H1 (cell line): ENCODE measurements at regions not wholly inside any gene's neighbourhood (a gene's known extent, or its start where the extent isn't known, plus 50 kb on each side); places are given as distances from the start of the nearest gene placed in this dataset.
A peak's percentile ranks its signal among the peaks of the same experiment; 100 is the strongest.

Source experiments
- CTCF ChIA-PET: fragments of 300-600 bp; sonication (Branson Sonifier 250); formaldehyde crosslinking; loops from one replicate; lab custom pipeline; 2021; ENCODE audit not compliant: partially characterized antibody; lab: Charles Lee
- POLR2A ChIA-PET: fragments of 300-600 bp; sonication (Branson Sonifier 250); formaldehyde crosslinking; loops from one replicate; lab custom pipeline; 2021; ENCODE audit warnings: inconsistent platforms; ENCODE audit not compliant: partially characterized antibody; lab: Charles Lee
- DNase-seq, 2 experiments: peaks; one replicate each; pipeline versions ENCODE4 v3.0.0 to v3.0.0-alpha.2; 2010 to 2022; ENCODE audit warnings: low spot score in 2 of 2, low read depth in 1 of 2, mixed read lengths in 1 of 2
- FAIRE-seq: peaks from 2 replicates; lab custom pipeline; 2011; peaks lifted over from hg19 to GRCh38; lab: Jason Lieb, UNC
- H2AFZ ChIP-seq: 2 replicates; pipeline ENCODE4 v1.8.1; 2012; ENCODE audit warnings: low read length, inconsistent platforms
- H2AK5ac ChIP-seq: 2 replicates; pipeline ENCODE4 v1.6.1; 2013; ENCODE audit warnings: low read depth, low read length
- H2BK120ac ChIP-seq: replicated peaks from 2 replicates; pipeline ENCODE3; 2013; ENCODE audit warnings: low read depth, low read length, inconsistent platforms
- H2BK12ac ChIP-seq: 2 replicates; pipeline ENCODE4 v1.6.1; 2013; ENCODE audit warnings: low read depth, low read length
- H2BK15ac ChIP-seq: 2 replicates; pipeline ENCODE4 v1.6.1; 2013; ENCODE audit warnings: low read length
- H2BK20ac ChIP-seq: 2 replicates; pipeline ENCODE4 v1.6.1; 2013; ENCODE audit warnings: low read length
- H2BK5ac ChIP-seq: 2 replicates; pipeline ENCODE4 v1.6.1; 2013; ENCODE audit warnings: low read depth, low read length
- H3K14ac ChIP-seq: 2 replicates; pipeline ENCODE4 v1.6.1; 2013; ENCODE audit warnings: inconsistent platforms; ENCODE audit not compliant: insufficient read length
- H3K18ac ChIP-seq: 2 replicates; pipeline ENCODE4 v1.6.1; 2013; ENCODE audit warnings: low read length; ENCODE audit errors: extremely low read depth
- H3K23ac ChIP-seq: 2 replicates; pipeline ENCODE4 v1.6.1; 2013; ENCODE audit warnings: inconsistent platforms; ENCODE audit not compliant: insufficient read length
- H3K23me2 ChIP-seq: 2 replicates; pipeline ENCODE4 v1.6.1; 2013; ENCODE audit warnings: low read depth, low read length
- H3K27ac ChIP-seq: 2 replicates; pipeline ENCODE4 v1.6.1; 2011; ENCODE audit warnings: low read depth, low read length, inconsistent platforms
- H3K27me3 ChIP-seq, 4 experiments: replicated peaks in 1 of 4; 1 replicate in 1 of 4; 2 replicates in 3 of 4; pipeline versions ENCODE4 v1.6.1 to v1.8.1; 2011 to 2013; ENCODE audit warnings: low read length in 3 of 4, mild to moderate bottlenecking in 3 of 4, inconsistent platforms in 2 of 4, mixed read lengths in 2 of 4, moderate library complexity in 1 of 4; ENCODE audit not compliant: control insufficient read depth in 3 of 4, insufficient read depth in 3 of 4; ENCODE audit errors: extremely low read depth in 1 of 4
- H3K36me3 ChIP-seq, 4 experiments: 2 replicates each; pipeline versions ENCODE4 v1.6.1 to v1.8.1; 2011 to 2013; ENCODE audit warnings: mild to moderate bottlenecking in 4 of 4, low read length in 3 of 4, moderate library complexity in 2 of 4, control low read depth in 1 of 4, inconsistent platforms in 1 of 4; ENCODE audit not compliant: insufficient read depth in 4 of 4, control insufficient read depth in 2 of 4
- H3K4ac ChIP-seq: replicated peaks from 2 replicates; pipeline ENCODE3; 2013; ENCODE audit warnings: low read length, low read depth, mixed read lengths, inconsistent platforms; ENCODE audit not compliant: insufficient read length
- H3K4me1 ChIP-seq, 4 experiments: replicated peaks in 1 of 4; 1 replicate in 1 of 4; 2 replicates in 3 of 4; pipeline versions ENCODE4 v1.6.1 to v1.8.1; 2011 to 2013; ENCODE audit warnings: low read length in 3 of 4, inconsistent platforms in 2 of 4, mixed read lengths in 1 of 4; ENCODE audit not compliant: insufficient read depth in 4 of 4, control insufficient read depth in 3 of 4
- H3K4me2 ChIP-seq, 2 experiments: 2 replicates each; pipeline versions ENCODE4 v1.6.1 to v1.8.1; 2011 to 2013; ENCODE audit warnings: low read depth in 2 of 2, low read length in 2 of 2, control low read depth in 1 of 2, inconsistent platforms in 1 of 2, mild to moderate bottlenecking in 1 of 2; ENCODE audit not compliant: insufficient read depth in 1 of 2
- H3K4me3 ChIP-seq, 4 experiments: fragments of 200-600, 300-600 bp in 1 of 4; sonication (generic), shearing (Covaris generic), sonication (Bioruptor Twin) in 1 of 4; 2 replicates each; pipeline versions ENCODE4 v1.5.1 to v1.8.1; 2011 to 2016; ENCODE audit warnings: low read length in 4 of 4, low read depth in 3 of 4, control low read depth in 2 of 4, inconsistent platforms in 2 of 4, mild to moderate bottlenecking in 2 of 4, mixed read lengths in 1 of 4, moderate library complexity in 1 of 4; ENCODE audit not compliant: insufficient read depth in 2 of 4; ENCODE audit errors: extremely low read depth in 1 of 4
- H3K56ac ChIP-seq: replicated peaks from 2 replicates; pipeline ENCODE3; 2013; ENCODE audit warnings: low read depth, mild to moderate bottlenecking, mixed read lengths, low read length, inconsistent platforms; ENCODE audit not compliant: insufficient read length
- H3K79me1 ChIP-seq: 2 replicates; pipeline ENCODE4 v1.6.1; 2013; ENCODE audit warnings: low read depth, low read length, control low read depth
- H3K79me2 ChIP-seq, 2 experiments: 2 replicates each; pipeline versions ENCODE4 v1.6.1 to v1.8.1; 2012 to 2013; ENCODE audit warnings: low read length in 2 of 2, mild to moderate bottlenecking in 2 of 2, inconsistent platforms in 1 of 2; ENCODE audit not compliant: insufficient read depth in 2 of 2, control insufficient read depth in 1 of 2
- H3K9ac ChIP-seq, 4 experiments: replicated peaks in 1 of 4; 1 replicate in 1 of 4; 2 replicates in 3 of 4; pipeline versions ENCODE4 v1.6.1 to v1.8.1; 2011 to 2013; ENCODE audit warnings: low read depth in 3 of 4, low read length in 3 of 4, control low read depth in 2 of 4, mild to moderate bottlenecking in 2 of 4, moderate library complexity in 2 of 4, inconsistent platforms in 1 of 4; ENCODE audit errors: extremely low read depth in 1 of 4
- H3K9me3 ChIP-seq, 2 experiments: 2 replicates each; pipeline versions ENCODE4 v1.6.1 to v1.8.1; 2012 to 2013; ENCODE audit warnings: mild to moderate bottlenecking in 2 of 2, moderate library complexity in 2 of 2, control low read depth in 1 of 2, inconsistent platforms in 1 of 2, low read depth in 1 of 2, low read length in 1 of 2, mixed read lengths in 1 of 2; ENCODE audit not compliant: insufficient read depth in 2 of 2
- H4K20me1 ChIP-seq, 2 experiments: replicated peaks in 1 of 2; 2 replicates each; pipeline versions ENCODE3 to v1.8.1; 2011 to 2013; ENCODE audit warnings: inconsistent platforms in 2 of 2, low read length in 2 of 2, mild to moderate bottlenecking in 1 of 2; ENCODE audit not compliant: insufficient read depth in 2 of 2, control insufficient read depth in 1 of 2
- H4K5ac ChIP-seq: 2 replicates; pipeline ENCODE4 v1.6.1; 2013; ENCODE audit warnings: low read length, low read depth, mixed read lengths, inconsistent platforms; ENCODE audit not compliant: insufficient read length
- H4K8ac ChIP-seq: 2 replicates; pipeline ENCODE4 v1.8.0; 2013; ENCODE audit warnings: mild to moderate bottlenecking, moderate library complexity, low read length, inconsistent platforms; ENCODE audit not compliant: insufficient read depth; ENCODE audit errors: extremely low read depth
- H4K91ac ChIP-seq: replicated peaks from 2 replicates; pipeline ENCODE3; 2013; ENCODE audit warnings: low read length, mixed read lengths, inconsistent platforms; ENCODE audit not compliant: insufficient read length
- BACH1 ChIP-seq: IDR thresholded peaks from 2 replicates; pipeline ENCODE4 v1.6.1; 2012; ENCODE audit warnings: low read length, improper control_type of control experiment
- POLR2A ChIP-seq, 2 experiments: IDR thresholded peaks; 1 replicate in 1 of 2; 2 replicates in 1 of 2; pipeline ENCODE4 v1.6.1; 2011; ENCODE audit warnings: low read depth in 2 of 2, low read length in 2 of 2, mild to moderate bottlenecking in 2 of 2; ENCODE audit errors: control extremely low read depth in 1 of 2
- RBBP5 ChIP-seq: IDR thresholded peaks from 2 replicates; pipeline ENCODE4 v1.7.1; 2012; ENCODE audit warnings: low read depth, mild to moderate bottlenecking, inconsistent platforms, low read length, moderate library complexity, borderline replicate concordance
- TCF12 ChIP-seq: IDR thresholded peaks from 2 replicates; pipeline ENCODE4 v1.6.1; 2011; ENCODE audit warnings: low read depth, mild to moderate bottlenecking, low read length
- WGBS, 2 experiments: shearing (Covaris generic) in 1 of 2; methylation state at CpG; one replicate each; pipeline versions ENCODE4 v1.1.6 to v1.1.7; 2013 to 2015; ENCODE audit warnings: low lambda C conversion rate in 2 of 2, mixed read lengths in 2 of 2, inconsistent platforms in 1 of 2, low coverage in 1 of 2, missing lambda C conversion rate in 1 of 2; ENCODE audit not compliant: insufficient replicate concordance in 2 of 2, insufficient coverage in 1 of 2, insufficient read length in 1 of 2; ENCODE audit errors: extremely low coverage in 1 of 2, missing lambda C conversion rate in 1 of 2; 5-methylcytosine and 5-hydroxymethylcytosine counted together
- TF ChIP-seq, protein P1 (sequence below): IDR thresholded peaks from 2 replicates; pipeline ENCODE4 v1.6.1; 2011; ENCODE audit warnings: low read depth, mild to moderate bottlenecking, low read length; ENCODE audit not compliant: insufficient read depth

GRCh38 chr6:55101157-55101556 is 73.2 kb upstream of the HCRTR2 start:
- Histone ChIP-seq H3K4me2 (no peak overlapping the region), H2BK15ac (no peak overlapping the region), H3K9ac (no peak overlapping the region), H3K14ac (no peak overlapping the region), H3K27ac (no peak overlapping the region), H2BK5ac (no peak overlapping the region), H2AK5ac (no peak overlapping the region), H4K8ac (no peak overlapping the region), H3K36me3 (no peaks in the 10 kb centered on the region), H3K27me3 (peaks cover 0 to 8% (median under 1%) of the 10 kb centered on the region in 4 experiments; a peak in 4 of 7 replicates), H3K23me2 (peaks cover 1% of the 10 kb centered on the region; the same call in 1 of the 2 replicates), H2AFZ (no peak overlapping the region), H4K91ac (no peak overlapping the region), H3K4ac (no peak overlapping the region), H3K23ac (no peak overlapping the region), H3K18ac (no peak overlapping the region), H3K56ac (peak overlapping the region; percentile 19), H3K79me1 (no peaks in the 10 kb centered on the region), H2BK20ac (no peak overlapping the region), H3K9me3 (no peaks in the 10 kb centered on the region), H2BK12ac (no peak overlapping the region), H3K4me1 (peaks cover 0 to 3% (median 1%) of the 10 kb centered on the region in 4 experiments; a peak in 1 of 7 replicates), H2BK120ac (no peak overlapping the region), H3K79me2 (no peaks in the 10 kb centered on the region), H4K20me1 (no peaks in the 10 kb centered on the region), H3K4me3 (no peak overlapping the region), H4K5ac (no peak overlapping the region)
- TF ChIP-seq RBBP5: no peak
- TF ChIP-seq, protein P1, sequence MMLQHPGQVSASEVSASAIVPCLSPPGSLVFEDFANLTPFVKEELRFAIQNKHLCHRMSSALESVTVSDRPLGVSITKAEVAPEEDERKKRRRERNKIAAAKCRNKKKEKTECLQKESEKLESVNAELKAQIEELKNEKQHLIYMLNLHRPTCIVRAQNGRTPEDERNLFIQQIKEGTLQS: no peak
- no peak for TF ChIP-seq BACH1
- no peak for TF ChIP-seq TCF12
- TF ChIP-seq POLR2A (IDR thresholded peaks at IDR 0.05; ENCODE audit: control extremely low read depth in 1 of 2, low read depth in 2 of 2, low read length in 2 of 2): no peak
- WGBS, 2 experiments: 90% methylated on average over 2 of the region's 2 CpGs; no CpG with 5 or more reads in 1 of the 2 experiments
- no peak for FAIRE-seq
- ChIA-PET CTCF (interaction anchor here (0.7 kb wide), 1 partner anchor 57 kb away, joined by 3 read pairs; no protein-coding TSS in a partner anchor), POLR2A (no interaction called here)
- DNase-seq: no peak
